ENCODE measurements at regions not wholly inside any gene's neighbourhood (a gene's known extent, or its start where the extent isn't known, plus 50 kb on each side); places are given as distances from the start of the nearest gene placed in this dataset.

- no peak for TF ChIP-seq YY1 (IDR thresholded peaks at IDR 0.05; ENCODE audit: insufficient read depth, insufficient read length)
- no peak for TF ChIP-seq ZNF274 (IDR thresholded peaks at IDR 0.05; ENCODE audit: low read depth, low read length)
Observed at GRCh38 chr19:27719034-27719433, 1493.9 kb downstream of the UQCRFS1 start.

Measured in NT2/D1 (cell line).